SU-DHL-6 (cell line): ENCODE measurements at regions not wholly inside any gene's neighbourhood (a gene's known extent, or its start where the extent isn't known, plus 50 kb on each side); places are given as distances from the start of the nearest gene placed in this dataset.

Experiments
- CTCF ChIP-seq: fragments of 200-600 bp; sonication (generic); IDR thresholded peaks from one replicate; pipeline ENCODE4 v1.5.1; 2017; ENCODE audit warnings: antibody characterized with exemption, mild to moderate bottlenecking, low read length, moderate library complexity; ENCODE audit not compliant: insufficient read depth, poor library complexity, severe bottlenecking
- EZH2phosphoT487 ChIP-seq: fragments of 200-600 bp; sonication (generic), shearing (Covaris generic); conservative IDR thresholded peaks from 2 replicates; pipeline ENCODE4 v1.6.1; 2018; ENCODE audit warnings: mild to moderate bottlenecking, antibody characterized with exemption, low read length, moderate library complexity, mixed read lengths

GRCh38 chr2:6358546-6358945 lies 507.2 kb downstream of the CMPK2 start:
- TF ChIP-seq CTCF = no peak
- no peak for TF ChIP-seq EZH2phosphoT487
